Stimulated activated naive B cell treated with anti-CD40 and anti-IgM and Interleukin-4, amounts not matched to agents 10 μg/mL and 1 μg/mL and 100 μg/mL, for 72 hours (primary cell): ENCODE measurements at regions not wholly inside any gene's neighbourhood (a gene's known extent, or its start where the extent isn't known, plus 50 kb on each side); places are given as distances from the start of the nearest gene placed in this dataset.
"Not testable (repeated sequence)": the region's sequence is repeated elsewhere in the genome, so short reads cannot be mapped to it uniquely, and the experiment has no call there.

Experiments used
- ATAC-seq, 2 donors: fragments of 150-1000 bp; cut with Tn5 transposase; replicated peaks; 2 replicates each; pipeline ENCODE4 v1.10.0; 2021; ENCODE audit warnings: moderate library complexity in 1 of 2
- DNase-seq: peaks from one replicate; pipeline ENCODE4 v3.0.0; 2021
- H3K27ac Mint-ChIP-seq: one replicate; pipeline ENCODE4 v1.8.0; 2022; ENCODE audit warnings: mild to moderate bottlenecking, mixed read lengths
- H3K27me3 Mint-ChIP-seq, 2 donors: one replicate each; pipeline ENCODE4 v1.8.0; 2022; ENCODE audit warnings: mixed read lengths in 2 of 2
- H3K36me3 Mint-ChIP-seq, 2 donors: one replicate each; pipeline ENCODE4 v1.8.0; 2022; ENCODE audit warnings: mixed read lengths in 2 of 2, mild to moderate bottlenecking in 1 of 2
- H3K4me1 Mint-ChIP-seq, 2 donors: one replicate each; pipeline ENCODE4 v1.8.0; 2022; ENCODE audit warnings: mixed read lengths in 2 of 2, mild to moderate bottlenecking in 1 of 2
- H3K4me3 Mint-ChIP-seq, 2 donors: one replicate each; pipeline ENCODE4 v1.8.0; 2022; ENCODE audit warnings: mild to moderate bottlenecking in 2 of 2, mixed read lengths in 2 of 2, moderate library complexity in 1 of 2
- H3K9me3 Mint-ChIP-seq, 2 donors: one replicate each; pipeline ENCODE4 v1.8.0; 2022; ENCODE audit warnings: mixed read lengths in 2 of 2, mild to moderate bottlenecking in 1 of 2

GRCh38 chr3:192054881-192055280 lies 593.9 kb downstream of the PYDC2 start:
- no peak for ATAC-seq
- H3K27ac Mint-ChIP-seq, result no peak overlapping the region

GRCh38 chr3:192055946-192056345 lies 595.0 kb downstream of the PYDC2 start:
- no peaks in the 10 kb centered on the region for H3K27me3 Mint-ChIP-seq
- H3K27ac Mint-ChIP-seq, result no peak overlapping the region
- no peak for ATAC-seq
- H3K4me1 Mint-ChIP-seq, result no peaks in the 10 kb centered on the region
- DNase-seq, result no peak
- H3K9me3 Mint-ChIP-seq, result peaks cover 0 to 2% of the 10 kb centered on the region in 2 donors
- no peaks in the 10 kb centered on the region for H3K36me3 Mint-ChIP-seq
- H3K4me3 Mint-ChIP-seq, result no peak overlapping the region

More at GRCh38 chr3:192054881-192055280, 593.9 kb downstream of the PYDC2 start:
- Mint-ChIP-seq H3K9me3 (peaks cover 0 to 2% of the 10 kb centered on the region in 2 donors), H3K4me1 (no peaks in the 10 kb centered on the region), H3K4me3 (no peak overlapping the region), H3K27me3 (no peaks in the 10 kb centered on the region), H3K36me3 (no peaks in the 10 kb centered on the region)
- DNase-seq, result no peak

GRCh38 chr3:192057261-192057660 lies 596.3 kb downstream of the PYDC2 start:
- no peaks in the 10 kb centered on the region for H3K27me3 Mint-ChIP-seq
- H3K4me1 Mint-ChIP-seq, result no peaks in the 10 kb centered on the region
- no peaks in the 10 kb centered on the region for H3K36me3 Mint-ChIP-seq
- H3K4me3 Mint-ChIP-seq, result no peak overlapping the region
- peaks cover 0 to 3% of the 10 kb centered on the region in 2 donors for H3K9me3 Mint-ChIP-seq
- no peak overlapping the region for H3K27ac Mint-ChIP-seq
- DNase-seq (no peak), ATAC-seq (no peak)

- Mint-ChIP-seq H3K27me3 (no peaks in the 10 kb centered on the region), H3K27ac (no peak overlapping the region), H3K4me3 (no peak overlapping the region), H3K9me3 (peaks cover 1 to 5% of the 10 kb centered on the region in 2 donors), H3K4me1 (no peaks in the 10 kb centered on the region), H3K36me3 (no peaks in the 10 kb centered on the region)
- ATAC-seq (no peak), DNase-seq (no peak)
Measured at GRCh38 chr3:192060160-192060781, 599.3 kb downstream of the PYDC2 start.

- H3K36me3 Mint-ChIP-seq, result no peaks in the 10 kb centered on the region
- no peak overlapping the region for H3K4me3 Mint-ChIP-seq
- DNase-seq (no peak), ATAC-seq (no peak)
- no peaks in the 10 kb centered on the region for H3K27me3 Mint-ChIP-seq
- H3K4me1 Mint-ChIP-seq, result no peaks in the 10 kb centered on the region
- no peak overlapping the region for H3K27ac Mint-ChIP-seq
- H3K9me3 Mint-ChIP-seq, result peaks cover 1 to 5% of the 10 kb centered on the region in 2 donors
Measured at GRCh38 chr3:192061426-192061825, 600.5 kb downstream of the PYDC2 start.

GRCh38 chr3:192062186-192062585 lies 601.2 kb downstream of the PYDC2 start:
- Mint-ChIP-seq H3K36me3 (no peaks in the 10 kb centered on the region), H3K27ac (no peak overlapping the region), H3K9me3 (peaks cover 1 to 5% of the 10 kb centered on the region in 2 donors), H3K4me1 (no peaks in the 10 kb centered on the region), H3K4me3 (no peak overlapping the region), H3K27me3 (no peaks in the 10 kb centered on the region)
- DNase-seq, result no peak
- no peak for ATAC-seq

- H3K4me1 Mint-ChIP-seq, result no peaks in the 10 kb centered on the region
- peaks cover 1 to 5% of the 10 kb centered on the region in 2 donors for H3K9me3 Mint-ChIP-seq
- DNase-seq (peak; percentile 5), ATAC-seq (peak; percentile 46 to 64)
- no peaks in the 10 kb centered on the region for H3K36me3 Mint-ChIP-seq
- peak overlapping the region in 1 of 2 donors; percentile 66 for H3K4me3 Mint-ChIP-seq
- peak overlapping the region; percentile 7 for H3K27ac Mint-ChIP-seq
- H3K27me3 Mint-ChIP-seq, result no peaks in the 10 kb centered on the region
Measured at GRCh38 chr3:192063570-192063969, 602.6 kb downstream of the PYDC2 start.

GRCh38 chr3:192064959-192065358 lies 604.0 kb downstream of the PYDC2 start:
- H3K36me3 Mint-ChIP-seq, result no peaks in the 10 kb centered on the region
- DNase-seq (no peak), ATAC-seq (no peak)
- no peaks in the 10 kb centered on the region for H3K27me3 Mint-ChIP-seq
- peaks cover 1 to 5% of the 10 kb centered on the region in 2 donors for H3K9me3 Mint-ChIP-seq
- no peak overlapping the region for H3K27ac Mint-ChIP-seq
- no peaks in the 10 kb centered on the region for H3K4me1 Mint-ChIP-seq
- no peak overlapping the region for H3K4me3 Mint-ChIP-seq

GRCh38 chr3:192066253-192066652 lies 605.3 kb downstream of the PYDC2 start:
- DNase-seq, H3K36me3 Mint-ChIP-seq: not testable (repeated sequence)

GRCh38 chr3:192068464-192069254 lies 607.7 kb downstream of the PYDC2 start:
- H3K27me3 Mint-ChIP-seq, result no peaks in the 10 kb centered on the region
- ATAC-seq (no peak), DNase-seq (no peak)
- H3K36me3 Mint-ChIP-seq, result no peaks in the 10 kb centered on the region
- peaks cover under 1 to 1% of the 10 kb centered on the region in 2 donors for H3K9me3 Mint-ChIP-seq
- H3K4me3 Mint-ChIP-seq, result no peak overlapping the region
- H3K4me1 Mint-ChIP-seq, result no peaks in the 10 kb centered on the region
- no peak overlapping the region for H3K27ac Mint-ChIP-seq

More at GRCh38 chr3:192066253-192066652, 605.3 kb downstream of the PYDC2 start:
- H3K4me3 Mint-ChIP-seq, H3K27ac Mint-ChIP-seq, H3K4me1 Mint-ChIP-seq, H3K9me3 Mint-ChIP-seq, ATAC-seq, H3K27me3 Mint-ChIP-seq: not testable (repeated sequence)

GRCh38 chr3:192077795-192078497 lies 617.0 kb downstream of the PYDC2 start:
- peaks cover 4 to 9% of the 10 kb centered on the region in 2 donors for H3K9me3 Mint-ChIP-seq
- H3K27ac Mint-ChIP-seq, result no peak overlapping the region
- ATAC-seq (no peak), DNase-seq (no peak)
- H3K4me3 Mint-ChIP-seq, result no peak overlapping the region
- no peaks in the 10 kb centered on the region for H3K27me3 Mint-ChIP-seq
- no peaks in the 10 kb centered on the region for H3K36me3 Mint-ChIP-seq
- H3K4me1 Mint-ChIP-seq, result no peaks in the 10 kb centered on the region

- DNase-seq (no peak), ATAC-seq (no peak)
- Mint-ChIP-seq H3K9me3 (peaks cover 3 to 9% of the 10 kb centered on the region in 2 donors), H3K36me3 (no peaks in the 10 kb centered on the region), H3K4me3 (no peak overlapping the region), H3K27me3 (no peaks in the 10 kb centered on the region), H3K4me1 (no peaks in the 10 kb centered on the region), H3K27ac (no peak overlapping the region)
Measured at GRCh38 chr3:192079098-192079497, 618.1 kb downstream of the PYDC2 start.

GRCh38 chr3:192080336-192080735 lies 619.4 kb downstream of the PYDC2 start:
- DNase-seq (no peak), ATAC-seq (no peak)
- no peak overlapping the region for H3K27ac Mint-ChIP-seq
- H3K4me3 Mint-ChIP-seq, result no peak overlapping the region
- no peaks in the 10 kb centered on the region for H3K36me3 Mint-ChIP-seq
- H3K27me3 Mint-ChIP-seq, result no peaks in the 10 kb centered on the region
- peaks cover 5 to 7% of the 10 kb centered on the region in 2 donors for H3K9me3 Mint-ChIP-seq
- H3K4me1 Mint-ChIP-seq, result no peaks in the 10 kb centered on the region

- Mint-ChIP-seq H3K9me3 (peaks cover 0 to 2% of the 10 kb centered on the region in 2 donors), H3K4me3 (no peak overlapping the region), H3K4me1 (no peaks in the 10 kb centered on the region), H3K27me3 (no peaks in the 10 kb centered on the region), H3K36me3 (no peaks in the 10 kb centered on the region), H3K27ac (no peak overlapping the region)
- no peak for DNase-seq
- ATAC-seq, result peak in 1 of 2 donors; percentile 7
Measured at GRCh38 chr3:192082730-192083660, 622.0 kb downstream of the PYDC2 start.
